Gastrocnemius medialis (tissue), 4 donors: ENCODE measurements at regions not wholly inside any gene's neighbourhood (a gene's known extent, or its start where the extent isn't known, plus 50 kb on each side); places are given as distances from the start of the nearest gene placed in this dataset.

Experiments used
- POLR2A ChIP-seq, 2 donors: fragments of 450-650 bp; IDR thresholded peaks; one replicate each; pipeline ENCODE4 v1.6.1; 2017; ENCODE audit warnings: antibody characterized with exemption in 2 of 2, mild to moderate bottlenecking in 2 of 2, moderate library complexity in 2 of 2
- TF ChIP-seq, protein P1 (sequence below), 5 experiments: fragments of 450-650 bp in 3 of 5; fragments of 200-600 bp in 2 of 5; sonication (generic) in 2 of 5; IDR thresholded peaks in 4 of 5; conservative IDR thresholded peaks in 1 of 5; 1 replicate in 4 of 5; 2 replicates in 1 of 5; pipeline ENCODE4 v1.5.1; 2016 to 2019; ENCODE audit warnings: antibody characterized with exemption in 5 of 5, mild to moderate bottlenecking in 3 of 5, moderate library complexity in 3 of 5

DNA sequence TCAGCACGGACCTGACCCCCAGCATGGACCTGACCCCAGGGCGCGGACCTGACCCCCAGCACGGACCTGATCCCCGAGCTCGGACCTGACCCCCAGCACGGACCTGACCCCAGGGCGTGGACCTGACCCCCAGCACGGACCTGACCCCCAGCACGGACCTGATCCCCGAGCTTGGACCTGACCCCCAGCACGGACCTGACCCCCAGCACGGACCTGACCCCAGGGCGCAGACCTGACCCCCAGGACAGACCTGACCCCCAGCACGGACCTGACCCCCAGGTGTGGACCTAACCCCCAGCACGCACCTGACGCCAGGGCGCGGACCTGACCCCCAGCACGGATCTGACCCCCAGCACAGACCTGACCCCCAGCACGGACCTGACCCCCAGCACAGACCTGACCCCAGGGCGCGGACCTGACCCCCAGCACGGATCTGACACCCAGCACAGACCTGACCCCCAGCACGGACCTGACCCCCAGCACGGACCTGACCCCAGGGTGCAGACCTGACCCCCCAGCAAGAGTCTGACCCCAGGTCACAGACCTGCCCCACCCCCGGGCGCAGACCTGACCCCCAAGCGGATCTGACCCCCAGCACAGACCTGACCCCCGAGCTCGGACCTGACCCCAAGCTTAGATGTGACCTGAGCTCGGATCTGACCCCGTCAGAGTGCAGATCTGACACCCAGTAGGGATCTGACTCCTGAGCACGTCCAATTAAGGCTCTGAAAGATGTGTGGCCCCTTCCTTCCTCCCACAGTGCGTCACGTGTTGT lies 98.7 kb downstream of the C16orf95 start:
- TF ChIP-seq, protein P1, sequence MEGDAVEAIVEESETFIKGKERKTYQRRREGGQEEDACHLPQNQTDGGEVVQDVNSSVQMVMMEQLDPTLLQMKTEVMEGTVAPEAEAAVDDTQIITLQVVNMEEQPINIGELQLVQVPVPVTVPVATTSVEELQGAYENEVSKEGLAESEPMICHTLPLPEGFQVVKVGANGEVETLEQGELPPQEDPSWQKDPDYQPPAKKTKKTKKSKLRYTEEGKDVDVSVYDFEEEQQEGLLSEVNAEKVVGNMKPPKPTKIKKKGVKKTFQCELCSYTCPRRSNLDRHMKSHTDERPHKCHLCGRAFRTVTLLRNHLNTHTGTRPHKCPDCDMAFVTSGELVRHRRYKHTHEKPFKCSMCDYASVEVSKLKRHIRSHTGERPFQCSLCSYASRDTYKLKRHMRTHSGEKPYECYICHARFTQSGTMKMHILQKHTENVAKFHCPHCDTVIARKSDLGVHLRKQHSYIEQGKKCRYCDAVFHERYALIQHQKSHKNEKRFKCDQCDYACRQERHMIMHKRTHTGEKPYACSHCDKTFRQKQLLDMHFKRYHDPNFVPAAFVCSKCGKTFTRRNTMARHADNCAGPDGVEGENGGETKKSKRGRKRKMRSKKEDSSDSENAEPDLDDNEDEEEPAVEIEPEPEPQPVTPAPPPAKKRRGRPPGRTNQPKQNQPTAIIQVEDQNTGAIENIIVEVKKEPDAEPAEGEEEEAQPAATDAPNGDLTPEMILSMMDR (IDR thresholded peaks at IDR 0.05 in 4 of 5, conservative IDR thresholded peaks at IDR 0.05 in 1 of 5) = no peak
- TF ChIP-seq POLR2A (IDR thresholded peaks at IDR 0.05) = no peak
